ENCODE measurements at regions not wholly inside any gene's neighbourhood (a gene's known extent, or its start where the extent isn't known, plus 50 kb on each side); places are given as distances from the start of the nearest gene placed in this dataset.

DNA sequence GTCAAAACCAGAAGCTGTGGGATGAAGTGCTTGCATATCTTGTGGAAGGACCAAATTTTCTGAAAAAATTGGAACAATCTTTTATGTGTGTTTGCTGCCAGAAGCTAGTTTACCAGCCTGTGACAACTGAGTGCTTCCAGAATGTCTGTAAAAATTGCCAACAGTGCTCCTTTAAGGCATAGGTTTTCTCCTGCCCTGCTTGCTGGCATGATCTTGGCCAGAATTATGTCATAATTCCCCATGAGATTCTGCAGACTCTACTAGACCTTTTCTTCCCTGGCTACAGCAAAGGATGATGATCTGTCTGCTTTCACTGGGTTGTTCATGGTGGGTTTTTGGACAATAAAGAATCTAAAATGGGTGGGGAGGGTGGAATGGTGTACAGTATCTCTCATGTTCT is 196.3 kb upstream of the ZCCHC13 start:
- TF ChIP-seq, protein P1, sequence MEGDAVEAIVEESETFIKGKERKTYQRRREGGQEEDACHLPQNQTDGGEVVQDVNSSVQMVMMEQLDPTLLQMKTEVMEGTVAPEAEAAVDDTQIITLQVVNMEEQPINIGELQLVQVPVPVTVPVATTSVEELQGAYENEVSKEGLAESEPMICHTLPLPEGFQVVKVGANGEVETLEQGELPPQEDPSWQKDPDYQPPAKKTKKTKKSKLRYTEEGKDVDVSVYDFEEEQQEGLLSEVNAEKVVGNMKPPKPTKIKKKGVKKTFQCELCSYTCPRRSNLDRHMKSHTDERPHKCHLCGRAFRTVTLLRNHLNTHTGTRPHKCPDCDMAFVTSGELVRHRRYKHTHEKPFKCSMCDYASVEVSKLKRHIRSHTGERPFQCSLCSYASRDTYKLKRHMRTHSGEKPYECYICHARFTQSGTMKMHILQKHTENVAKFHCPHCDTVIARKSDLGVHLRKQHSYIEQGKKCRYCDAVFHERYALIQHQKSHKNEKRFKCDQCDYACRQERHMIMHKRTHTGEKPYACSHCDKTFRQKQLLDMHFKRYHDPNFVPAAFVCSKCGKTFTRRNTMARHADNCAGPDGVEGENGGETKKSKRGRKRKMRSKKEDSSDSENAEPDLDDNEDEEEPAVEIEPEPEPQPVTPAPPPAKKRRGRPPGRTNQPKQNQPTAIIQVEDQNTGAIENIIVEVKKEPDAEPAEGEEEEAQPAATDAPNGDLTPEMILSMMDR (IDR thresholded peaks at IDR 0.05), result no peak
- no peak for TF ChIP-seq ZFX (IDR thresholded peaks at IDR 0.05; ENCODE audit: borderline replicate concordance)

Measured in 22Rv1 (cell line).